Thoracic aorta (tissue), 2 donors: ENCODE measurements at regions not wholly inside any gene's neighbourhood (a gene's known extent, or its start where the extent isn't known, plus 50 kb on each side); places are given as distances from the start of the nearest gene placed in this dataset.

Source experiments
- ATAC-seq: fragments of 150-250 bp; one replicate; pipeline ENCODE4 v1.8.0; 2017; ENCODE audit warnings: low read depth; ENCODE audit not compliant: insufficient number of reproducible peaks, low FRiP score
- DNase-seq: peaks from one replicate; pipeline ENCODE4 v3.0.0-alpha.2; 2020; ENCODE audit warnings: low spot score
- H3K27ac ChIP-seq, 2 donors: fragments of 200-600 bp; sonication (generic); 1 replicate in 1 of 2; 2 replicates in 1 of 2; pipeline ENCODE4 v1.5.1; 2016; ENCODE audit warnings: mild to moderate bottlenecking in 2 of 2, moderate library complexity in 2 of 2
- H3K27me3 ChIP-seq: fragments of 200-600 bp; sonication (generic); replicated peaks from 2 replicates; pipeline ENCODE4 v1.6.0; 2016; ENCODE audit warnings: mild to moderate bottlenecking; ENCODE audit not compliant: insufficient read depth
- H3K36me3 ChIP-seq: fragments of 200-600 bp; sonication (generic); one replicate; pipeline ENCODE4 v1.5.1; 2016
- H3K4me1 ChIP-seq, 2 donors: fragments of 200-600 bp; sonication (generic); 1 replicate in 1 of 2; 2 replicates in 1 of 2; pipeline versions ENCODE4 v1.5.1 to v1.6.0; 2016; ENCODE audit warnings: low read depth in 2 of 2, mild to moderate bottlenecking in 1 of 2; ENCODE audit not compliant: control insufficient read depth in 1 of 2
- H3K4me3 ChIP-seq: fragments of 200-600 bp; sonication (generic); 2 replicates; pipeline ENCODE4 v1.5.1; 2016; ENCODE audit warnings: mild to moderate bottlenecking
- H3K9me3 ChIP-seq: fragments of 200-600 bp; sonication (generic); 2 replicates; pipeline ENCODE4 v1.5.1; 2016
- CTCF ChIP-seq: fragments of 200-600 bp; sonication (generic); IDR thresholded peaks from one replicate; pipeline ENCODE4 v1.5.1; 2019; ENCODE audit warnings: antibody characterized with exemption

GRCh38 chr6:40252531-40253258 lies 318.4 kb upstream of the MOCS1 start:
- Histone ChIP-seq H3K4me3 (no peak overlapping the region), H3K4me1 (no peaks in the 10 kb centered on the region), H3K9me3 (no peaks in the 10 kb centered on the region), H3K27me3 (no peaks in the 10 kb centered on the region), H3K27ac (no peak overlapping the region), H3K36me3 (no peaks in the 10 kb centered on the region)
- ATAC-seq (no peak), DNase-seq (no peak)
- TF ChIP-seq CTCF: no peak

- no peaks in the 10 kb centered on the region for H3K27me3 ChIP-seq
- no peak overlapping the region for H3K27ac ChIP-seq
- DNase-seq (no peak), ATAC-seq (no peak)
- H3K4me1 ChIP-seq: no peaks in the 10 kb centered on the region
- no peaks in the 10 kb centered on the region for H3K36me3 ChIP-seq
- no peaks in the 10 kb centered on the region for H3K9me3 ChIP-seq
- no peak for TF ChIP-seq CTCF
- H3K4me3 ChIP-seq: no peak overlapping the region
Observed at GRCh38 chr6:40251637-40252300, 317.5 kb upstream of the MOCS1 start.

GRCh38 chr6:40249935-40250334 lies 315.7 kb upstream of the MOCS1 start:
- Histone ChIP-seq H3K9me3 (no peaks in the 10 kb centered on the region), H3K4me1 (no peaks in the 10 kb centered on the region), H3K27me3 (no peaks in the 10 kb centered on the region), H3K4me3 (no peak overlapping the region), H3K27ac (no peak overlapping the region), H3K36me3 (no peaks in the 10 kb centered on the region)
- ATAC-seq (no peak), DNase-seq (no peak)
- no peak for TF ChIP-seq CTCF

GRCh38 chr6:40247516-40248115 lies 313.4 kb upstream of the MOCS1 start:
- Histone ChIP-seq H3K27me3 (no peaks in the 10 kb centered on the region), H3K27ac (no peak overlapping the region), H3K4me1 (no peaks in the 10 kb centered on the region), H3K9me3 (no peaks in the 10 kb centered on the region), H3K36me3 (no peaks in the 10 kb centered on the region), H3K4me3 (no peak overlapping the region)
- ATAC-seq (no peak), DNase-seq (no peak)
- TF ChIP-seq CTCF: no peak

GRCh38 chr6:40244699-40245098 lies 310.4 kb upstream of the MOCS1 start:
- no peak overlapping the region for H3K27ac ChIP-seq
- no peak for ATAC-seq

More at GRCh38 chr6:40244699-40245098, 310.4 kb upstream of the MOCS1 start:
- Histone ChIP-seq H3K4me3 (no peak overlapping the region), H3K4me1 (no peaks in the 10 kb centered on the region), H3K9me3 (no peaks in the 10 kb centered on the region), H3K36me3 (no peaks in the 10 kb centered on the region), H3K27me3 (no peaks in the 10 kb centered on the region)
- no peak for DNase-seq
- no peak for TF ChIP-seq CTCF
